ENCODE measurements at regions not wholly inside any gene's neighbourhood (a gene's known extent, or its start where the extent isn't known, plus 50 kb on each side); places are given as distances from the start of the nearest gene placed in this dataset.

- Histone ChIP-seq H3K4me3 (ENCODE audit: low read length) (no peak overlapping the region), H3K4me1 (ENCODE audit: control insufficient read depth, insufficient read depth, low read length) (no peaks in the 10 kb centered on the region), H3K27ac (ENCODE audit: low read length) (no peak overlapping the region), H3K27me3 (ENCODE audit: control insufficient read depth, insufficient read depth, low read length) (no peaks in the 10 kb centered on the region), H3K9me3 (ENCODE audit: control insufficient read depth, insufficient read depth, low read length) (no peaks in the 10 kb centered on the region), H3K36me3 (ENCODE audit: control insufficient read depth, insufficient read depth, low read length) (no peaks in the 10 kb centered on the region)
- no peak for DNase-seq (ENCODE audit: low read depth, low spot score)
- 100% methylated on average over 2 of the region's 9 CpGs for WGBS (ENCODE audit: insufficient coverage, insufficient read length)
Observed at GRCh38 chr1:25067518-25068251, 137.6 kb upstream of the RUNX3 start.

GRCh38 chr1:25066731-25067517 is 136.8 kb upstream of the RUNX3 start:
- H3K36me3 ChIP-seq (ENCODE audit: control insufficient read depth, insufficient read depth, low read length): no peaks in the 10 kb centered on the region
- WGBS (ENCODE audit: insufficient coverage, insufficient read length): no CpG with 5 or more reads among the region's 12 CpGs
- no peaks in the 10 kb centered on the region for H3K4me1 ChIP-seq (ENCODE audit: control insufficient read depth, insufficient read depth, low read length)
- DNase-seq (ENCODE audit: low read depth, low spot score): no peak
- H3K27ac ChIP-seq (ENCODE audit: low read length): no peak overlapping the region
- H3K9me3 ChIP-seq (ENCODE audit: control insufficient read depth, insufficient read depth, low read length): no peaks in the 10 kb centered on the region
- no peaks in the 10 kb centered on the region for H3K27me3 ChIP-seq (ENCODE audit: control insufficient read depth, insufficient read depth, low read length)
- no peak overlapping the region for H3K4me3 ChIP-seq (ENCODE audit: low read length)

- no CpG with 5 or more reads among the region's 8 CpGs for WGBS (ENCODE audit: insufficient coverage, insufficient read length)
- H3K27me3 ChIP-seq (ENCODE audit: control insufficient read depth, insufficient read depth, low read length): no peaks in the 10 kb centered on the region
Observed at GRCh38 chr1:25066256-25066655, 136.2 kb upstream of the RUNX3 start.

GRCh38 chr1:25065795-25066238 is 135.7 kb upstream of the RUNX3 start:
- Histone ChIP-seq H3K4me3 (ENCODE audit: low read length) (no peak overlapping the region), H3K4me1 (ENCODE audit: control insufficient read depth, insufficient read depth, low read length) (no peaks in the 10 kb centered on the region), H3K27me3 (ENCODE audit: control insufficient read depth, insufficient read depth, low read length) (no peaks in the 10 kb centered on the region), H3K36me3 (ENCODE audit: control insufficient read depth, insufficient read depth, low read length) (no peaks in the 10 kb centered on the region), H3K27ac (ENCODE audit: low read length) (no peak overlapping the region), H3K9me3 (ENCODE audit: control insufficient read depth, insufficient read depth, low read length) (no peaks in the 10 kb centered on the region)
- no CpG with 5 or more reads among the region's 18 CpGs for WGBS (ENCODE audit: insufficient coverage, insufficient read length)
- DNase-seq (ENCODE audit: low read depth, low spot score): no peak

More at GRCh38 chr1:25066256-25066655, 136.2 kb upstream of the RUNX3 start:
- Histone ChIP-seq H3K27ac (ENCODE audit: low read length) (no peak overlapping the region), H3K36me3 (ENCODE audit: control insufficient read depth, insufficient read depth, low read length) (no peaks in the 10 kb centered on the region), H3K9me3 (ENCODE audit: control insufficient read depth, insufficient read depth, low read length) (no peaks in the 10 kb centered on the region), H3K4me3 (ENCODE audit: low read length) (no peak overlapping the region), H3K4me1 (ENCODE audit: control insufficient read depth, insufficient read depth, low read length) (no peaks in the 10 kb centered on the region)
- no peak for DNase-seq (ENCODE audit: low read depth, low spot score)

- H3K27me3 ChIP-seq (ENCODE audit: control insufficient read depth, insufficient read depth, low read length): no peaks in the 10 kb centered on the region
Observed at GRCh38 chr1:25065321-25065721, 135.2 kb upstream of the RUNX3 start.

DNA sequence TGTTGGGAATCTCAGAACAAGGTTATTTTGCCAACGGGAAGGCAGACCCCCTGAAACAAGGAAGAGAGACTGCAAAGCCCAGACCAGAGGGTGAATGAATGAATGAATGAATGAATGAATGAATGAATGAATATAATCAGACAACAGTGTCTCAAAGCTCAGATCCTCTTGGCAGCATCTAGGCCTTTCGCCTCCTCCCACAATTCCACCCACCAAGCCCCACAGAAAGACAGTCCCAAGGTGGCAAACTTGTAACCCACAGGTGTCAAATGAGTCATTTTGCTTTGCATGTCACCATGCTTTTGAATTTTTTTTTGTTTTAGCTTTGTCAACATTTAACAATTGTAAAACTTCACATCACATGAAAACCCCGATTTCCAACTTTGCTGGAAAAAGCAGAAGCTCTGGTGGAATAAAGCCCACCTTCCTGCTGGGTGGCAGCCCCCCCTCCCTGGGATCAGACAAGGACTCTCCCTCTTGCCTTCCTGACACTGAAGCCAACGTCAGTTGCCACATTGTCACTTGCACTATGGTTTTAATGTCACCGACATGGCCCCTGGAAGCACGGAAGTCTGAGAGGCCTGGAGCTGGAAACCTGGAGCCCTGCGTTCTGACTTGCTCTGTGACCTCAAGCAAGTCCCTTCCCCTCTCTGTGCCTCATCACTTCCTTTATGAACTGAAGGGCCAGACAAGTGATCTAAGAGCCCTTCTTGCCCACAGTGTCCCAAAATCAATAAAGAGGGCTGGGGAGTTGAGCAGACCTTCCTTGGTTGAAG is 134.6 kb upstream of the RUNX3 start:
- H3K27me3 ChIP-seq (ENCODE audit: control insufficient read depth, insufficient read depth, low read length): no peaks in the 10 kb centered on the region
- no peak overlapping the region for H3K27ac ChIP-seq (ENCODE audit: low read length)
- no CpG with 5 or more reads among the region's 7 CpGs for WGBS (ENCODE audit: insufficient coverage, insufficient read length)
- DNase-seq (ENCODE audit: low read depth, low spot score): no peak
- H3K4me3 ChIP-seq (ENCODE audit: low read length): no peak overlapping the region
- no peaks in the 10 kb centered on the region for H3K9me3 ChIP-seq (ENCODE audit: control insufficient read depth, insufficient read depth, low read length)
- no peaks in the 10 kb centered on the region for H3K4me1 ChIP-seq (ENCODE audit: control insufficient read depth, insufficient read depth, low read length)
- no peaks in the 10 kb centered on the region for H3K36me3 ChIP-seq (ENCODE audit: control insufficient read depth, insufficient read depth, low read length)

More at GRCh38 chr1:25065321-25065721, 135.2 kb upstream of the RUNX3 start:
- DNase-seq (ENCODE audit: low read depth, low spot score): no peak
- Histone ChIP-seq H3K9me3 (ENCODE audit: control insufficient read depth, insufficient read depth, low read length) (no peaks in the 10 kb centered on the region), H3K27ac (ENCODE audit: low read length) (no peak overlapping the region), H3K4me3 (ENCODE audit: low read length) (no peak overlapping the region), H3K4me1 (ENCODE audit: control insufficient read depth, insufficient read depth, low read length) (no peaks in the 10 kb centered on the region), H3K36me3 (ENCODE audit: control insufficient read depth, insufficient read depth, low read length) (no peaks in the 10 kb centered on the region)
- WGBS (ENCODE audit: insufficient coverage, insufficient read length): no CpG with 5 or more reads among the region's 8 CpGs

DNA sequence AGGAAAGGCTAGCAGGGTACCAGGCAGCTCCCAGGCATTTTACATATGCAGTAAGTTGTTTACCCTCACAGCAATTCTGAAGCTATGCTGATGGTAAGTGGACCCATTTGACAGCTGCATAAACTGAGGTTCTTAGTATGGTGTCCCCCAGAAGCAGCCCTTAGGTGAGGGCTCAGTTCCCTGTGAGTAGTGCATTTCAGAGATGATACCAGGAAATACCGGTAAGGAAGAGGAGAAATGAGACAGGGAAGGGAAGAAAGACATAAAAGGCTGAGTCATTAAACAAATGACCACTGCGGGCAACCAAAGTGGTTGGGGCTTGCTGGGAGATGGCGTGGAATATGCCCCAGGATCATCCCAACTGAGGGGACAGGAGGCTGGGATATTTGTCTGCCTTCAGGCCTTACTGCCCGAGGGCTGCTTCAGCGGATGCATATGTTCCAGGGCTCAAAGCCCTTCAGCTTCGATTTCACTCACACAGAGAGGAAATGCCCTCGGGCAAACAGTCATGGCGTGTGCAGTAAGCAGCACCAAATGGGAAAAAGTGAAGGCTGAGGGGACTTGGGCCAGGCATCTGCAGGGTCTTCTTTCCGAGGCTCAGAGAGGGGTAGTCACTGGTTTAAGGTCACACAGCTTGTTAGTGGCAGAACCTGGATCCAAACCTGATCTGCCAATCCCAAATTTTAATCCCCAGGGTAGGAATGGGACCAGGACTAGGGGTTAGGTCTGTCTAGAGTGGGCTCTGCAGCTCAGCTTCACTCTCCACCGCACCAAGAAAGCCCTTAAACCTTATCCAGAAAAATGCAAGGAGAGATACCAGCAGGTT is 133.7 kb upstream of the RUNX3 start:
- no peak for DNase-seq (ENCODE audit: low read depth, low spot score)
- WGBS (ENCODE audit: insufficient coverage, insufficient read length): no CpG with 5 or more reads among the region's 10 CpGs

DNA sequence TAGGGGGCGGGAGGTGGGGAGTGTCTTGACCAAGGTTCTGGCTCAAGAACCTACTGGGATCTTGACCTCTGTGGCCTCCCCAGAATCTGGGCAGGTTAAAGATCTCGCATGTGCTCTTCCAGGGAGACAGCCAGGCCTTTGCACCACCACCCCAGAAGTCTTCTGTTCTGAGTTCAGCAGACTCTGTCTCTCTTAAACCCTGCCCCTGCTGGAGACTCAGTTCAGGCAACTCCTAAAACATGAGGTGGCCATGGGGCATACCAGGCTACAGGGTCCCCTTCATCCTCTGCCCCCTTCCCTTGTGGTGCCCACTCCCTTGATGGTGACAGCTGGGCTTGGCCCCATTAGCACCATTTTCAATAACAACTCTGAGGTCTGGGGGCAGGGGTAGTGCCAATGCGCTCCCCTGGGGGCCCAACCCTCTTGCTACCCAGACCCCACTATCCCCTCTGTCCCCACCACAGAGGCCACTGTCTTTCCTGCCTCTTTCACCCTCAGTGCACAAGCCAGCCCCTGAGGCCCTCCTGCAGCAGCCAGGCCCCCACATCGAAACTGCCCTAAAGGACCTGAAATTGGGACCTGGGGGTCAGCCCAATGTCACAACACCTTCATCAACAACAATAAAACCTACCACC is 132.7 kb upstream of the RUNX3 start:
- WGBS (ENCODE audit: insufficient coverage, insufficient read length): no CpG with 5 or more reads among the region's 4 CpGs
- Histone ChIP-seq H3K27me3 (ENCODE audit: control insufficient read depth, insufficient read depth, low read length) (no peaks in the 10 kb centered on the region), H3K4me1 (ENCODE audit: control insufficient read depth, insufficient read depth, low read length) (no peaks in the 10 kb centered on the region), H3K27ac (ENCODE audit: low read length) (no peak overlapping the region), H3K4me3 (ENCODE audit: low read length) (no peak overlapping the region), H3K36me3 (ENCODE audit: control insufficient read depth, insufficient read depth, low read length) (no peaks in the 10 kb centered on the region), H3K9me3 (ENCODE audit: control insufficient read depth, insufficient read depth, low read length) (no peaks in the 10 kb centered on the region)
- no peak for DNase-seq (ENCODE audit: low read depth, low spot score)

More for the DNA sequence above, 133.7 kb upstream of the RUNX3 start:
- no peak overlapping the region for H3K27ac ChIP-seq (ENCODE audit: low read length)
- H3K27me3 ChIP-seq (ENCODE audit: control insufficient read depth, insufficient read depth, low read length): no peaks in the 10 kb centered on the region
- H3K4me1 ChIP-seq (ENCODE audit: control insufficient read depth, insufficient read depth, low read length): no peaks in the 10 kb centered on the region
- no peak overlapping the region for H3K4me3 ChIP-seq (ENCODE audit: low read length)
- H3K9me3 ChIP-seq (ENCODE audit: control insufficient read depth, insufficient read depth, low read length): no peaks in the 10 kb centered on the region
- H3K36me3 ChIP-seq (ENCODE audit: control insufficient read depth, insufficient read depth, low read length): no peaks in the 10 kb centered on the region

- Histone ChIP-seq H3K9me3 (ENCODE audit: control insufficient read depth, insufficient read depth, low read length) (no peaks in the 10 kb centered on the region), H3K36me3 (ENCODE audit: control insufficient read depth, insufficient read depth, low read length) (no peaks in the 10 kb centered on the region), H3K4me1 (ENCODE audit: control insufficient read depth, insufficient read depth, low read length) (no peaks in the 10 kb centered on the region), H3K27ac (ENCODE audit: low read length) (no peak overlapping the region), H3K27me3 (ENCODE audit: control insufficient read depth, insufficient read depth, low read length) (no peaks in the 10 kb centered on the region), H3K4me3 (ENCODE audit: low read length) (no peak overlapping the region)
- WGBS (ENCODE audit: insufficient coverage, insufficient read length): no CpG with 5 or more reads among the region's 12 CpGs
- no peak for DNase-seq (ENCODE audit: low read depth, low spot score)
Observed at GRCh38 chr1:25061261-25061995, 131.4 kb upstream of the RUNX3 start.
